ENCODE measurements at regions not wholly inside any gene's neighbourhood (a gene's known extent, or its start where the extent isn't known, plus 50 kb on each side); places are given as distances from the start of the nearest gene placed in this dataset.

DNA sequence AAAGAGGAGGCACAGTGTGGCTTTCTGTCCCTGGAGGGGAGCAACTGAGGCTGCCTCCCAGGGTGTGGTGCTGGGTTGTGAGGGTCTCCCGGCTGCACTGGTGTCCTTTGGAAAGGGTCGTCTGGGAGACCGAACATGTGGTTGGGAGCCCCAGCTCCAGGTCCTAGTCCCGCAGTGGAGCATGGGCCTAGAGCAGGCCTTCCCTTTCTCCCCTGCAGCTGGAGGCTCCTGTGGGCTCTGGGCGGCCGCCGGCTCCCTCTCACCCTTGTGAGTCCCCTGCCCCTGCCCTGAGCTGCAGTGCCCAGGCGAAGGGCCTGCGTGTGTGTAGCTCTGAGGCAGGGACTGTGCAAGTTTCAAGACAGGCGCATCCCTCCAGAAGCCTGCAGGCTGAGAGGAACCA, 1492.7 kb downstream of the BRD1 start:
- DNase-seq (ENCODE audit: low read depth in 2 of 2): no peak

DNA sequence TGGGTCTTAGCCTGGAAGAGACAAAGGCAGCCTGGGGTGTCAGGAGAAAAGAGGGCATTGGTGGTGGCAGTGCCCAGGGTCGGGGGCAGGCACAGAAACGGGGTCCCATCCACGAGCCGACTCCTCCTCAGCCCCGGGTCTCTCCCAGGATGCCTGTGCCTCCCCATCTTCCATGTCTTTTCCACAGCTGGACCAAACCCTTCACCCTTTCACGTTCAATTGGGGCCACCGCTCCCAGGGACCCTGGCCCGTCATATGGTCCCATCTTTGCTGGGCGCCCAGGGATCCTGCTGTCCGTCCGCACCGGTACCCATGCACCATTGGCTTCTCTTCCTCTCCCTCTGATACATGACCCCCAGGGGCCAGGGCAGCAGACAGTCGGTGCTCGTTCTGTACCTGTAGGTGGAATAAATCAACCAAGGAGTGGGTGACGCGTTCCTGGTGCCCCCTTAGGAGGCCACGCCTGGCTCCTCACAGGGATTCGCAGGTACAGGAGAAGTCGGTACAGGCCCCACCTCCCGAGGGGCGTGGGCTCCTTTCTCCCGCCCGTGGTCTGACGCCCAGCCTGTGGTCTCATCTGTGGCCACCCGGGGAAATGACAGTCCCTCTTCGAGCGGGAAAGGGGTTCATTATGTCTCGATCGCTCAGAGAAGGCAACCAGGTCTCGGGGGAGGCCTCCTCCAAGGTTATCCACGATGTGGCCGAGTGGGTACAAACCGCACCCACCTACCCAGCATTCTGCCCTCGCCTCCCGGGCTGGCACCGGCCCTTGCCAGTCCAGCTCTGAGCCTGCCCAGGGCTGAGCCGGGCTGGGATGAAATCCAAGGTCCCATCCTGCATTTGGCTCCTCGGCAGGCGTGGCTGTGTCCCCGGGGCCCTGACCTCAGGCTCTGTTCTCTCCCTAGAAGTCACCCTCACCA, 1493.6 kb downstream of the BRD1 start:
- DNase-seq (ENCODE audit: low read depth in 2 of 2): no peak

GRCh38 chr22:48333323-48333763, 1494.3 kb downstream of the BRD1 start:
- DNase-seq (ENCODE audit: low read depth in 2 of 2): no peak

GRCh38 chr22:48332438-48333322, 1495.0 kb downstream of the BRD1 start:
- DNase-seq (ENCODE audit: low read depth in 2 of 2): no peak

DNA sequence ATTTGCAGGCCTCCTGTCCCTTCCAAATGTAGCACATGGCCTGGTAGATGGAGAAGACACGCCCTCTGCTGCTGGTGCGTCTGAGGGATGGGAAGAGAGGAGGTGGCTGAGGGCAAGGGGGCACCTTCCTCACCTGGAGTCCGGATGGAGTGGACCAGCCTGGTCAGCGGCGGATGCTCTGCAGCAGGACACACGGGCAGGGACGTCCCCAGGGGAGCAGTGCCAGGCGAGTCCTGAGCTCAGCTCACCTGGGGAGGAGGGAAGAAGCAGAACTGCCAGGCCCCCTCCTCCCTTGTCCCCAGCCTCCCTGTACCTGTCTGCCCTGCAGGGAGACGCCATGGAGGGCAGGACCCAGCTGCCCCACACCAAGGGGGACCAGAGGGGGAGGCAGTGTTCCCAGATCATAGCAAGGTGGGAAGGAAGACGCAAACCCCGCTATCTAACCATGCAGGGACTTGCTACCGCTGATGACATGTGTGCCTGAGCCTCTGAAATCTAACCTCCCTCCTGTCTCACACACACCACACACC, 1495.9 kb downstream of the BRD1 start:
- no peak for DNase-seq (ENCODE audit: low read depth in 2 of 2)

- DNase-seq (ENCODE audit: low read depth in 2 of 2): no peak
Measured at GRCh38 chr22:48331266-48331665, 1496.4 kb downstream of the BRD1 start.

DNA sequence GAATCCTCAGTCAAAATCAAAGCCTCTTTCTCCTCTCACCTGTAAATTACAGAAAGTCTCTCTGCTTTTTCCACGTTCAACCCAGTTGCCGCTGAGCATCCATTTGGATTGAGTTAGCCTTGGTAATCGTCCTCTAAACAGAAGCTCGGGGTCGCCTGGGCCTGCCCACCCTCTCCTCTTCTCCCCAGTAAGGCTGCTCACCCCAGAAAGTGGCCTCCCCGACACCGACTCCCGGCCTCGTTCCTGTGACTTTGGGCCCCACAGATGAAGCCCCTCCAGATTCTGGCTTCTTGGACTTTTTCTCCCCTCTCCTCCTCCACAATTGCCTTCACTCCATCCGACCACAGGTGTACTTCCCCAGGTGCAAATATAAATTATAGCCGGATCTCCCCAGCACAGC, 1500.0 kb downstream of the BRD1 start:
- DNase-seq (ENCODE audit: low read depth in 2 of 2): no peak

- DNase-seq (ENCODE audit: low read depth in 2 of 2): no peak
Measured at GRCh38 chr22:48323746-48324145, 1503.9 kb downstream of the BRD1 start.

DNA sequence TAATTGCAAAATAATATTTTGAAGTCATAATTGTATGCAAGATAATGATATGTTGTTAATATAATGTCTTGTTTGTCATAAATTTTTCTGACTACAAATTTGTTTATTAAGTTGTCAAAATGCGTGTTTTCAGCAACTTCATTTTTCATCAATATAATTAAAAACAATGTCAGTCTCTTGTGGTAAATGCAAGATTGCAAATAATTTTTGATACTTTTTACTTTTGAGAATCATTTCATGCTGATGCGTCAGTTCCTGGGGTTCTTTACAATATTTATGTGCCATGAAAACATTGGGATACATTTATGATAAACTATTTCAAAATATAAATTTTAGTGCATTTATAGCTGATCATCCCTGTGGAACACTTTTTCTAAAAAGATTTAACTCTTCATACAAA, 1504.8 kb downstream of the BRD1 start:
- no peak for DNase-seq (ENCODE audit: low read depth in 2 of 2)

- no peak for DNase-seq (ENCODE audit: low read depth in 2 of 2)
Measured at GRCh38 chr22:48321986-48322545, 1505.6 kb downstream of the BRD1 start.

DNA sequence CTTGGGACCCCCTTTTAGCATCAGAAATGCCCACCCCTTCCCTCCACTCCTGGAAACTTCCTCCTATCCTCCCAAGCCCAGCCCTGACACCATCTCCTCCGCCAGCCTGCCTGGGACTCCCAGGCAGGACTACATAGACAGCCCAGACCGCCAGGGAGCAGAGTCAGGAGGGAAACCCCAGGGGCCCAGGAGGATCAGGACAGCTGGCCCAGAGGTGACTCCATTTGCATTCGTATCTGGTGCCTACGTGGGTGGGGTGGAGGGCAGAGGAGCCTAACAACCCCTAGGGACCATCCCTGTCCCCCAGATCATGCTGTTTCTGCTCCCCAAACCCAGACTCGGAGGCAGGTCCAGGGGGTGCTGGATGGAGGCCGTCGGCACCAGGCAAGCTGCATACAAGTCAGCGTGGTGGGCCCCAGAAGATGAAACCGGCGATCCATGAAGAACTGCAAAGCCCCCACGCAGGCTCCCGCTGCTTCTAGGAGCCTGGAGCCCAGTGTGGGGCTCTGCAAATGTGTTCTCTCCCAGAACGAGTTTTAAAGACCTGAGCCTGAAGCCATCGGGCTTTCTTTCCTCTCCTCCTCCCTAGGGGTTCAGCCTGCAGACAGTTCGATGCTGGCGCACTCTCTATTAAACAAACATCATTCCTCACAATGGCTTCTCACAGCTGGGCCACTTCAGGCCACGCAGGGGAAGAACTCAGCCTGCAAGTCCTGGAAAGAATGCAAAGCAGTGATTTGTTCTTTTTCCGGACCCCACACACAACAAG, 1506.8 kb downstream of the BRD1 start:
- DNase-seq (ENCODE audit: low read depth in 2 of 2): no peak

DNA sequence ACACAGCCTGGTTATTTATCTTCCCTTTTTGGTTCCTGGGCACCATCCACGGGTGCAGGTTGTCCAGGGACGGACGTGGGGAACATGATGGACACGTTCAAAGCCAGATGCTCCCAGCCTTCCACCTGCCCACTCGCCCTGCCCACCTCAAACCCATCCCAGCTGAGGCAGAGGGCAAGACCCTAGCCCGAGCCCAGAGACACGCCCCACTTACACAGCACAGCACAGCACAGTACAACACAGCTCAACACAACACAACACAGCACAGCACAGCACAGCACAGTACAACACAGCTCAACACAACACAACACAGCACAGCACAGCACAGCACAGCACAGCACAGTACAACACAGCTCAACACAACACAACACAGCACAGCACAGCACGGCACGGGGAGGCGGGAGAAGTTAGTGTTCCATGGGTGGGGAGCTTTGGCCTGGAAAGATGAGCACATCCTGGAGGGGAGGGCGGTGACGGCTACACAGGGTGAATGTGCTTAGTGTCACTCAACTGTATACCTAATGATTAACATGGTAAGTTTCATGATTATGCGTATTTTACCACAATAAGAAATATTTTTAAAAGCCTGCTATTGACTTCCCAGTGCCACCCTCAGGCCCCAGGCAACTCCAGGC, 1507.5 kb downstream of the BRD1 start:
- no peak for DNase-seq (ENCODE audit: low read depth in 2 of 2)

DNA sequence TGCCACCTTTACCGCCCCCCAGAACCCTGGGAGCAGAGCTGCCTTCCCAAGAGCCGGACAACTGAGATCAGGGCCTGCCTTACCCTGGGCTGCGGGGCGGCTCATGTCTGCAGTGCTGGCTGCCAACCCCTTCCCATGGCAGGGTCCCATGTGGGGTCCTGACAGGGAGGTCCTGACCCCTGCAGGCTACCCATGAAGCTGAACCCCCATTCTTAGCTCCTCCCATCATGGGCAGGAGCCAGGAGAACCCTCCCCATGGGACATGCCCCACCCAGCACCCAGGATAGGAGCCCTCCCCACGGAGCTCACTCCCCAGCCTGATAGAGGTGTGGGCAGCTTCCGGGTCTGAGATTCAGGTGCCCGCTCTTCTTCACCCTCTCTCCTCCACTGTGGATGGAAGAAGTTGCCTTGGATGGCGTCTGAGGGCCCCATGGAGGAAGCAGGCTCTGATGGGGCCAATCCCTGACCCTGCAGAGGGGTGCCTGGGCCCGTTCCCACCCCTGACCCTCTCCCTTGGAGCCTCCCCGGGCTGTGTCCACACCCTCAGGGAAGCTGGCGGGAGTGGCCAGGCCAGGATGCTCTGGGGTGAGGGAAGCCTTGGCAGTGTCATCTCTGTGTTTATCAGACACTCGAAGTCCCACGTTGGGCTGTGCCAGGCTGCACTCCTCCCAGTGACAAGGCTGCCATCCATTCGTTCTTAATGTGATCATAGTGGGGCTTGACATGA, 1508.2 kb downstream of the BRD1 start:
- no peak for DNase-seq (ENCODE audit: low read depth in 2 of 2)

DNA sequence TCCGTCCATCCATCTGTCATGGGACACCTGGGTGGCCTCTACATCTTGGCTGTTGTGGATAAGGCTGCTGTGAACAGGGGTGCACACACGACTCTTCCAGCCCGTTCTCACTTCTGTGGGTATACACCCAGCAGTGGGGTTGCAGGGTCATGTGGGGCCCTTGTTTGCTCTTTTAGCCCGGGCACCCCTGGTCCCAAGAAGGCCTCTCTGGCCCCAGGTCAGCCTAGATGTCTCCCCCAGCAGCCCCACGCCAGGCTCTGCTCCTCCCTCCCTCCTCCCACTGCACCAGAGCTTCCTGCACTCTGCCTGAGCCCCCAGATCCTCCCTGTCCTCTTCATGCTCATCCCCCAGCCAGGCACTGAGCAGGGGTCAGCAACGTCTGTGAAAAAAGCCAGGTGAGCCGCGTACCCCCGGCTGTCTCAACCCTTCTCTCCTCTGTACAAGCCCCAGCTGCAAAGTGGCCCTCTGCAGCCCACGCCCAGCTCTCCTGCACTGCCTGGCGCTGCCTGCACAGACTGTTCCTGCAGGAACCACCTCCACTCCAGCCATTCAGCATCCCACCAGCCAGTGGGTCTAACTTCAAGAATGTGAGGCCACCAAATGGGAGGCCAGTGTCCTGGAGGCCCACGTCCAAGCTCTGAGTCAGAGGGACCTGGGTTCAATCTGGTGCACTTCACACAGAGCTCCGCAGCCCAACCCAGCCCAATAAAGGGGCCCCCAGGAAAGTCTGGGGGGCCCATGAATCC, 1508.9 kb downstream of the BRD1 start:
- DNase-seq (ENCODE audit: low read depth in 2 of 2): no peak

DNA sequence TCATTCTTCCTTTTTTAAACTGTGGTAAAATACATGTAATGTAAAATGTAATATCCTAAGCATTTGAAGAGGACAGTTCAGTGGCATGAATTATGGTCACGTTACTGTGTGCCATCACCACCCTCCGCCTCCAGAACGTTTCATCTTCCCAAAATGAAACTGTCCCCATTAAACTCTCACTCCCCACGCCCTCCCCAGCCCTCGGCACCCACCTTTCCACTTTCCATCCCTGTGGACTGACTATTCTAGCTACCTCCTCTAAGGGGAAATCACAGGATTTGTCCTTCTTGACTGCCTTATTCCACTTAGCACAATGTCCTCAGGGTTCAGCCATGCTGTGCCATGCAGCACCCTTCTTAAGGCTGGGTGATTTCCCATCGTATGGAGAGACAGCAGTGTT, 1509.5 kb downstream of the BRD1 start:
- DNase-seq (ENCODE audit: low read depth in 2 of 2): no peak

DNA sequence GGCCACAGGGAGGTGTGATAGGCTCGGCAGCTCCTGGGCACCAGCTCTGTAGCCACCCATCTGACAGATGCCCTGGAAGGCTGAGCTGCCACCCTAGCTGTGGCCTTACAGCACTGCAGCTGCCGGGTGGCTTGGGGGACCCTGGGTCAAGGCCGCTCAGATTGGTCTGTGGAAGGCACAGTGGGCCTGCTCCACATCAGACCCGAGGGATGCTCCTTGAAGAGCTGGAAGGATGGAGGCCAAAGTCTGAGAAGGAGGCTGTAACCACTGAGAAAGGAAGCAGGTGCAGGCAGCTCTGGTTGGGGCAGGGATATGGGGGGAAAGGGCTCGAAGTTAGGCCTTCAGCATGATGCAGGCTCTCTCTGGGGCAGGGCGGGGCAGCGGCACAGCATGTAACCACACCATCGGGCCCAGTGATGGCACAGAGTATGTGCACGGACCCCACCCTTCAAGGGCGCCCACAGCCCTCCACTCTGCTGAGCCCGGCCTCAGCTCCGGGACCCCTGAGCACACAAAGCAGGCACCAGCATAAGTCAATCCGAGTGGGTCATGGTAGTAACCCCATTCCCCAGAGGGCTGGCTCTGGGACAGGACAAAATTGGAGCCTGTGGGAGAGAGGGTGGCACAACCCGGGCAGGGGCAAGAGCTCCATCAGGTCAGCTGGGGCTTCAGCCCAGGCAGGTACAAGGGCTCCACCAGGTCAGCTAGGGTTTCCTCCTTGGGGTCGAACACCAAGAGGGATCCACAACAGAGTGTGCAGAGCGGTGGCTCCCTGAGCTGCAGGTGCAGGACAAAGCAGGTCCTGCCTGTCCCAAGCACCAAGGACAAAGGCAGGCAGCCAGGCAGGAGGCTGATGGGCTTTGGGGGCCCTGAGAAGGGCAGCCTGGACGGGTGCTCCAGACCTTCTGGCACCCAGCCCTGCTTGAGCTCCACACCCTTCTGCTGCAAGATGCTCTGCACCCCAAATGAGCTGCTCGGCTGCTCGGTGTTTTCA, 1511.1 kb downstream of the BRD1 start:
- no peak for DNase-seq (ENCODE audit: low read depth in 2 of 2)

- no peak for DNase-seq (ENCODE audit: low read depth in 2 of 2)
Measured at GRCh38 chr22:48315439-48316256, 1512.0 kb downstream of the BRD1 start.
